Limb (tissue), 2 donors: ENCODE measurements at regions not wholly inside any gene's neighbourhood (a gene's known extent, or its start where the extent isn't known, plus 50 kb on each side); places are given as distances from the start of the nearest gene placed in this dataset.
A peak's percentile ranks its signal among the peaks of the same experiment; 100 is the strongest.
"Not testable (repeated sequence)": the region's sequence is repeated elsewhere in the genome, so short reads cannot be mapped to it uniquely, and the experiment has no call there.

ENCODE experiments used
- DNase-seq, 2 donors: peaks; one replicate each; pipeline ENCODE4 v3.0.0-alpha.2; 2016; ENCODE audit errors: extremely low spot score in 2 of 2

DNA sequence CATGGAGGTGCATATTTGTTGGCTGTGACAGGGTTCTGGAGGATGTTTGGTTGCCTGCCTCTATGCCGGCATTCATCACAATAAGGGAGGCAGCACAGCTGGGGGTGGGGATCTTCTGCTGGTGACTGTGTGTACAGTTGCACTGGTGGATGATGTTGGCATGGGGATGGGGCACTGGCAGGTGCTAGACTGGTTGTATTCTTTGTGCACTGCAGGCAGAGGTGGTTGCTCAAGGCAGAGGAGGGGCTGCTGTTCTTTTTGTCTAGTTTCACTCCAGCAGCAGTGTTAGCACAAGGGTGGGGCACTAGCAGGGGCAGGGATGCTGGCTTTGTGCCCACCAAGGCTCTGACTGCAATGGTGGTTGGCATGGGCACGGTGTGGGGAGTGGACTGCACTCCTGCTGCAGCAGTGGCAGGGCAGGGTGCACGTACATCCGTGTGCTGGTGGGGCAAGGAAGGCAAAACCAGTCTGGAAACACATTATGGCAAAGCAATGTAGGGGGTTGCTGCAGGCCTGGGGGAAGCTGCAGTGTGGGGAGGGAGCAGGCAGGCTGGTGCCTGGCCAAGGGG is 69.3 kb downstream of the ISOC1 start:
- no peak for DNase-seq

DNA sequence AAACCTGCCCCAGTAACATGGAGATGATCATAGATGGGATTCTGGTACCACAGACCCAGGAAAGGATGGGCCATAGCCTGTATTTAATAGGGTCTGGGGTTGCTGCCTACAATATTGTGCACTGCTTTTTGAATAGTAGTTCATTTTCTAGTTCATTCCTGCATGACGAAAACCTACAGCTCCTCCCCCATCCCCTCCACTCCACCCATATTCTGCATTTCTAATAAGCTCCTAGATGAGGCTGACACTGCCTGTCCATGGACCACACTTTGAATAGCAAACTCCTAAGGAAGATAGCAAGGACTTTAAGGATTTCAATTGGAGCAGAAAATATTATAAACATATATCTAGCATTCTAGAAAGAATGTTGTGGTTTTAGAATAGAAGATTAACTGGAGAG is 75.5 kb downstream of the ISOC1 start:
- DNase-seq = no peak

DNA sequence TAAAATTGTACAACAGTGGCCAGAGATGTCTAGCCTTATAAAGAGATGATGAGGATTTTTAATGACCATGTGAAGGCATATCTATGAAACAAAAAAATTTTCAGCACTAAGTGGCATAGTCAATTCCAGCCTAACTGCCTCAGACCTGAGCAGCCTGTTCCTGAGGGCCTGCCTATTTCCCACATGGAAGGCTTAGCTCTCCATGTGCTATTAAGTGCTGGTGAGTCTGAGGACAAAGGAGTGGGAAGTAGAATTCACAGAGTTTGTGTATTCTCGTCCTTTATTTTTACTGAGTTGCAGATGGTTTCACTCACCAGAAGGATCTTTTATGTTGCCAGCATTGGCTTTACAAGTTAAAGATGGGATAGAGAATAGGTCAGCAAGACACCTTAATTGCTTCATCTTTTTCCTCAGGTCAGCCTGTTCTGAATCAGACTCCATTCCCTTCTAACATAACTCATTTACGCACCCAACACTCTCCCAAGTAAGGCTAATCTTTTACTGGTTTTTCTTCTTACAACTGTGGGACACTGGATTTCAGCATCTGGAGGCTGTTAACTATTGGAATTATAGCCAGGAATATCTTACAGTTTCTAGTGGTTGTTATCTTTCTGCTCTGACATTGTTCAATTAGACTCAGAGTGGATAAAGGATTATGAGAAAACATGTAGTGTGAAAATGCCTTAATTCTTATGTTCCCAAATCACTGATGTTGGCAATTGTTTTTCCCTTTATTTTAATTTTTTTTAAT is 76.8 kb downstream of the ISOC1 start:
- peak in 1 of 2 donors; percentile 32 for DNase-seq

DNA sequence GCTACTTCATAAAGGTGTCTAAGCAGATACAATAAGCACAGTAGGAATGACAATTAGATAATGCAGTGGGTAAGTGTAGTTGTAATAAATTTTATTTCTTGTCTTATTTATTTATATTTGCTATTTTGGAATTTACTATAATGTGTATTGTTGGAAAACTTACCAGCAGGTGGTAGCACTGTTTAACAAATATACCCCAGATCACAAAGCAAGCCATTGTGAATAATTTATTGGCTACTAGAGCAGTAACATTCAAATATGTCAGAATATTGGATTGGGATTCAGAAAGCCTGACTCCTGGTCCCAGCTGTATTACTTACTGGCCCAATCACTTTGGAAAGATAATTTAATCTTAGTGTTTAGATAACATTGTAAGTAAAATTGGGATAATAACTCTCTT is 78.0 kb downstream of the ISOC1 start:
- DNase-seq = peak in 1 of 2 donors; percentile 42

DNA sequence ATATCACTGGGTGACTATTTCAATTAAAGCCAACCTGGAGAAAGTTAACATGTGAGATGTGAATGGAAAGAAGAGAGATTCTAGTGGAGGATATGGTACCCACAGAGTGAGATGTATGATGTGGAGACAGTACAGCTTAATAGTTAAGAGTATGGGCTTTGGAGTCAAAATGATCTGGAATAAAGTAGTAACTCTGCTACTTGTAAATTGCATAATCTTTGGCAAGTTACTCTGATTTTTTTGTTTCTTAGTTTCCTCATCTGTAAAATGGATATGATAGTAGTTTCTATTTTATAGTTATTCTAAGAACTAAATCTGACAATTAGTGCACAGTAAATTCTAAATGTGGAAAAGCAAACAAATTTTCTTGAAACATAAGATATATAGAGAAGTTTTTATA is 79.2 kb downstream of the ISOC1 start:
- DNase-seq = no peak

DNA sequence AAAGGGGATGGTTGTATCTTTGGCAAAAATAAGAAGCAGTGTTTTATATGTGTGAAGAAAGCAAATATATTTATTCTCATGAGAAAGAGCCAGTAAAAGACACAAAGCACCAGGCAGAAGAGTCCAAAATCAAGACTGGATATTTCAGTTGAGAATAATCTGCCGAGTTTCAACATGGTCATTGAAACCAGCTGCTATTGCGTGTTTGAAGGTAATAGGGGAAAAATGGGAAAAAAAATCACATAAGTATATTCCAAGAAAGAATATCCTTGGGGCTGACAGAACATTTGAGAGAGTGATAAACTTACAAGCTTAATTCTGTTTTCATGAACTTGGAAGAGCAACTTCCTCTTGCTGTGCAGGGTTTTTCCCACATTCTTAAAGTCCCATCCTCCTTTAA is 79.9 kb downstream of the ISOC1 start:
- peak in 1 of 2 donors; percentile 48 for DNase-seq

DNA sequence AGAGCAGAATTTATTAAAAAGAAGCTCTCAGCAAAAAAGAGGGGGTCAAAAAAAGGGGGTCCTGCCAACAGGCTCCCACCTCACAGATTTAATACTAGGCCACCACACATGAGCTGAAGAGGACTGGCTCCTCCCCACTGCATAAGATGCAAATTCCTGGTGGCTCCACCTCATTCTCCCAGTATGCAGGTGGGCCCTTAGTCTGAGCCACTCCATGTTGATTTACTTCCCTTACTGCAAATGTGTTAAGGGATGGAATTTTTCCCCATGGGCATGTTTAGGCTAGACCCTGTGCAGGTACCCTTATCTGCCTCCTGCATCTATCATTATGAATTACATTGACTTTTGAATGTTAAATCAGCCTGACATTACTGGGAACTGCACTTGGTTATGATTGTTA is 82.9 kb downstream of the ISOC1 start:
- DNase-seq = no peak

DNA sequence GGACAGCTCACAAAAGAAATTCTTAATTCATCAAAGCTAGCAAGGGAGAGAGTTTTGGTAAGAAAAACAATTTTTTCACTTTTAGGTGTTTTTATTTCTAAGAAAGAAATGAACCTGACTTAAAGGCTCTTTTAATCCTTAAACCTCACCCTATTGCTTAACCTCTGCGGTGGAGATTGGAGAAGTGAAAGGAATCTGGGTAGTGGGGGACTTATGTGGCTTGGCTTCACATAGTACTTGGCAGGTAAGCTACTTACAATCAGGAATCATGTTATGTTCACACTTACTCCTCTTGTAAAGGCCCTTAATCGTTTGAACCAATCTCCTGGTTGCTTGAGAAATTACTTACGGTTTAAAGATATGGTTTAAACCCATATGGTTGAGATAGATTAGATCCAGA is 104.8 kb downstream of the ISOC1 start:
- no peak for DNase-seq

DNA sequence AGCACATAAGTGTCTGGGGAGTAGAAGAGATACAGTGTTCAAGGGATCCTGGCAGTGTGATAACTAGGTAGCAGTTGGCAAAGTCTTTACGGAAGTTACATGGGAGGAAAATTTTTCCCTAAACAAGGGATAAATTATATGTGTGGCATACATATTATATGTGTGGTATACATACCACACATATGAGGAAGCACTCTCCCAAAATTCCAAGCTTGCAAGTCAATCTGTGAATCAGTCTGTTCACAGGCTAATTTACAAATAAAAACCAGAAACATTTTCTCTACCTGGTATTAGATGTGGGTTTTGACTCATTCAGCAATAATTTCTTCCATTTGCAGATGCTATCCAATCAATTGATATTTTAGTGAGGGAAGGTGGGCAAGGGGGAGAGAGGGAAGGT is 110.0 kb downstream of the ISOC1 start:
- no peak for DNase-seq

DNA sequence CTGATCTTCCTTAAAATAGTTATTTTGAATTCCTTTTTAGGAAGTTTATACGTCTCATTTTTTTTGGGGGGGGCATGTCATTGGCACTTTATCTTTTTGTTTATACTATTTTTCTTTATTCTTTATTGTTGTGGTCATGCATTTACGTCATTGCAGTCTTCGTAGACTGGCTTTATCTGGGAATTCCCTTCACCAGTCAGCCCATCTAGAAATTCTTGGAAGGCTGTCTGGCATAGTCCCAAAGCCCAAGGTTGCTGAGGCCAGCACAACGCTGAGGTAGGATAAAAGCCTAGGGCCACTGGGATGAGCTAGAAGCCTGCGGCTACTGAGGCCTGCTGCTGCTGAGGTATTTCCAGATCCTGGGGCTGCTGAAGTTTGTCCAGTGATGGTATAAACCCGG is 121.5 kb downstream of the ISOC1 start:
- no peak for DNase-seq

DNA sequence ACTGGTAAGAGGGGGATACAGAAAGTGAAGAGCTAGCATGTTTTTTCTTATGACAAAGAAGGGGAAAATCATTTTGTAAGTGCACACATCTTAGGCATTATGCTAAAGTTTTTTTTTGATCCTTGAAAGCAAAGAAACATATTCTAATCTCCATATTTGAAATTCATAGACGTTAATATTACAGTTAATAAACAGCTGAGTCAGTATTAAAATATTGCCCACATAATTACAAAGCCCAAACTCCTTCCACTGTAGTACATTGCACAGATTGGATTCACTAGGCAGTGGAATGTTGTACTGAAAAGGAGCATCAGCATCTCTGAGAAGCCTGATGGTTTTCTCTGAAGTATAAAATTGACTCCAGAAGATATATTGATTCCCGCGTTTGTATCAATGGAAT is 122.6 kb downstream of the ISOC1 start:
- DNase-seq = no peak

DNA sequence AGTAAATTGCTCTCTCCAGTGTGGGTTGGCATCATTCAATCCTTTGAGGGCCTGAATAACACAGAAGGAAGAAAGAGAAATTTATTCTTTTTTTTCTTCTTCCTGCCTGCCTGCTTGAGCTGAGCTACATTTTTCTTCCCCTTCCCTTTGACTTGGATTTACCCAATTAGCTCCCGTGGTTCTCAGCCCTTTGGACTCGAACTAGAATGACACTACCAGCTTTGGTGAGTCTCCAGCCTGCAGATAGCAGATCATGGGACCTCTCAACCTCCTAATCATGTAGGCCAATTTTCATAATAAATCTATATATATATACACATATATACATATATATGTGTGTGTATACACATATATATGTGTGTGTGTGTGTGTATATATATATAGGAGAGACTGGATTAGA is 128.6 kb downstream of the ISOC1 start:
- DNase-seq = no peak

DNA sequence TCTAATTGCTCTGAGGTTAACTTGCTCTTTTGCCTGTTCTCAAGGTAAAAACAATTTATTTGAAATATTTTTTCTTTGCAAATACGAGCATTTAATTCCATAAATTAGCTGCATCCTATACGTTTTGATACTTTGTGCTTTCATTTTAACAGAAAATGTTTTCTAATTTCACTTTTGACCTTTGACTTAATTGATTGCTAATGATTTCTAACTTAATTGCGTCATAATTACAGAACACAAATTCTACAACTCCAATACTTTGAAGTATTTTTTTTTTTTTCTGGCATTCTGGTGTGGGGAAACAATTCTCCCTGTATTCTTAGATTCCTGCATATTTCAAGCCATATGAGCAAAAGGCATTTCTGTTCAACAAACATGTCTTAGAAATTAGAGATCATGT is 134.0 kb downstream of the ISOC1 start:
- no peak for DNase-seq

DNA sequence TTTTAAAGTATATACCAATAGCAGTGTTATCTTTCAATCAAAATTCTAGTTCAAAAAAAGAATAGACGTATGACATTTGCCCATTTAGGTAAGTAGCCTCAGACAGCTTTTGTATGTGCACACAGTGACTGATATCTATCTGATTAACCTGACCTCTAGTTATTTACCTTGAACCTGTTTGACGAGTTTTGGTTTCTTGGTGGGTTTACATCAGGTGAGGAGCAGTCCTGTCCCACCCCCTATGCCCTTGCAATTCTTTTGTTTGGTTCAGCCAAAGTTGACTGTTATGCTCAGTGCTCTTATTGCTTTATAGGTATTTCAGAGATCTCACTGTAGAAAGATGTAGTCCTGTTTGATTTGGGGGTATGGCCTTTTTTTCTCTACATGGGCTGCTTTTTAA is 147.2 kb downstream of the ISOC1 start:
- DNase-seq = no peak

DNA sequence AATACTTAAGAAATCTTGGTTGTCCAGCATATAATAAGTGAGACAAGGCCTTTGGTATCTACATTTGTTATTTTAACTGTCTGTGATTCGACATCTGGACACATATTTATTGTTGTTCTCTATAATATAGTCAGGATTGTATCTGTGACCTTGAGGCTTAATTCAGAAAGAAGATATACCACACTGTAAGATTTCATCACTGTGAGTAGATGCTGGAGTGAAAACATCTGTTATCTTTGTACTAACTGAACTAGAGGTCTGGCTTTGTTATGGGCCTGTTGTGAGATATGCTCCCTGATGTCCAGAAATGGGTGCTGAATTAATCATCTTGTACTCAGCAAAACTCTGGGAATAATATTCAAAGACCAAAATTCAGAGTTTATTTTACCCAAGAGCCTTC is 148.5 kb downstream of the ISOC1 start:
- no peak for DNase-seq

DNA sequence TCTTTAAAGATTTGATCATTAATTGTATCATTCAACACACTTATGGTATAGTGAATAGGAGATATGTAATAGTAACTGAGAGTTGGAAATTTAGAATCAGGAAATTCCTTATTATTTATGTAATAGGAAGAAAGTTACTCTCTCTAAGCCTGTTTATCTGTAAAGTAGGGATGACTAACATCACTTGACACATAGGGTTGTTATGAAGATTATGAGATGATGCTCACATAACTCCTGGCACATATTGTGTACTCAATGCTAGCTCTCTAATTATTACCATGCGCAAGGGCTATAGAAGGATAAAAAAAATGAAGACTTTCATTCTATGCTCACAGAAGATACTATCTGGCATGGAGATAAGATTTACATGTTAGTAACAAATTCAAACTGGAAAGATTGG is 149.9 kb downstream of the ISOC1 start:
- no peak for DNase-seq

DNA sequence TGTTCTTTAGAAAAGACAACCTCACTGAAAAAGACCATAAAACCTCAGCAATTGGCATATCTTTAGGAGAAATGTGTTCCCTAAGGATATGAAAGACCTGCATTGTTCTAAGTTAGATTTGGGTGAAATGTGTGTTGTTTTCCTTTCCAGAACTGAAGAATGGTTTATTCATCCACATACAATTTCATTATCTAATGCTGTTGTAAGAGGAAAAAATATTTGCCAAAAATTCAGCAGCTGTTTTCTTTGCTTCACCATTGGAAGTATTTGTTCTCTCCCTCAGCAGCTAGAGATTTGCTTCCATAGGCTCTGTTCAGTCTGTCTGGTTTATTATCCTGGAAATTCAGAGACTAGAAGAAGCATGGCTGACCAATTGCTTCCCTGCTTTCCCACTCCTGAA is 150.9 kb downstream of the ISOC1 start:
- DNase-seq = peak in 1 of 2 donors; percentile 22

DNA sequence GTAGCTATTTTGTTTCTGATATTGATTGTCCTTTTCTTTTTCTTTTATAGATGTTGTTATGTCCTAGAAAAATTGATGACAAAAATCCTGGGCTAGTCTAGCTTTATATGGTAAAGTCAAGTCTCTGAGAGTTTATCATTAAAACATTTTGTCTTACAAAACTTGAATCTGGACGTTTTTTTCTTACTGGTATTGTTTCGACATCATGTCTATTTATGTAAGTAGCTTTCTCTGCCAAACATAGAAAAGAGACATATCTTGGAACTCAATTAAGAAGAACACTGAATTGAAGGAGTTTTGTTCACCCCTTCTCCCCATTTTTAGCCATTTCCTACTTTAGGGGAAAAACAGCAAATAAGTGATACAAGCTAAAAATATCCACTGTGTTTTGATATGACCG is 151.5 kb downstream of the ISOC1 start:
- DNase-seq = no peak

DNA sequence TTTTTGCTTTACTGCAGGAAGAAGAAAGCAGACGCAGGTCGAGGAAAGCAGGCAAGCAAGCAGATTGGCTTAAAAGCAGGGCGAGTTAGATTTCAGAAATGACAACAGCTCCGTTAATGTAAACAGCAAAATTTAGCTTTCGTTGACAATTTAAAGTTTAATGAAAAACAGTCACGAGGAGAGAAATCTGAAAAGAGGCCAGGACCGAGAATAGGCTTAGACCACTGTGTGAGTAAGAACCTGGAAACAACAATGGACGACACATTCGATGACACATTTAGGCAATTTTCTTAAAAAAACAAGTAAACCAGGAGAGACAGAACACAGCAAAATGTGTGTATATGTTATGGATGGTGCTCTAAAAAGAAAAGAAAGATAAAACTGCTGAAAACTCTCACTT is 155.3 kb downstream of the ISOC1 start:
- DNase-seq = no peak

DNA sequence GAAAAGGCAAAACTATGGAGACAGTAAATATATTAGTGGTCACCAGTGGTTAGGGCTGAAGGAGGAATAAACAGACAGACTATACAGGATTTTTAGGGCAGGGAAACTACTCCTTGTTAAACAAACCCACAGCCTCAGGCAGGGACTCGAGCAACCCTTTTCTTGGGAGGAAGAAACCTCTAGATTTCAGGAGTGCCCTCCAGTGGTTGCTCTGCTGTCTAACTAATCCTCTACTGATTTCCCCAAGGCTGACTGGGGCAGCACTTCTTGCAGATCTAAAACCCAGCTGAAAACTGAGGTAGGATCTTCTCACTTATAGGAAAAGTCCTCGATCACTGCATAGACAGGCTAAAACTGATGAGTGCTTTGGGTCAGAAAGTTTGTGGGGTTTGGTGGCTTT is 176.8 kb downstream of the ISOC1 start:
- DNase-seq = no peak

DNA sequence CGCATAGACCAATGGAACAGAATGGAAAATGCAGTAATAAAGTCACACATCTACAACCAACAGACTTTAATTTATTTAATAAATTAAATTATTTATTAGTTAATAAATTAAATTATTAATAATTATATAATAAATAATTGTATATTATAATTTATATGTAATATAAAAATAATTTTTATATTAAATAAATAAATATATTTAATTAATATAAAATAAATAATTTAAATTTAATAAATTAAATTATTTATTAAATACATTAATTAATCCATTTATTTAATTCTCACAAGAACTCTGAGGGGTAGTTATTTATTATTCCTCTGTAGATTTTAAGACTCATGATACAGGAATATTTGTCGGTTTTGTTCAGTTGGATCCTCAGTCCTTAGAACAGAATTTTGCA is 176.1 kb upstream of the ADAMTS19 start:
- no peak for DNase-seq

DNA sequence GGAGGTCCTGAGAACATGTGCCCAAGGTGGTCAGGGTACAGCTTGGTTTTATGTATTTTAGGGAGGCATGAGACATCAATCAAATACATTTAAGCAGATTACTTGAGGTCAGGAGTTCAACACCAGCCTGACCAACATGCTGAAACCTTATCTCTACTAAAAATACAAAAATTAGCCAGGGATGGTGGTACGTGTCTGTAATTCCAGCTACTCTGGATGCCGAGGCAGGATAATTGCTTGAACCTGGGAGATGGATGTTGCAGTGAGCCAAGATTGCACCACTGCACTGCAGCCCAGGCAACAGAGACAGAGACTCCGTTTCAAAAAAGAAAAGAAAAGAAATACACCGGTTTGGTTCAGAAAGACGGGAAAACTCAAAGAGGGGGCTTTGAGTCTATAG is 165.9 kb upstream of the ADAMTS19 start:
- not testable (repeated sequence) for DNase-seq

DNA sequence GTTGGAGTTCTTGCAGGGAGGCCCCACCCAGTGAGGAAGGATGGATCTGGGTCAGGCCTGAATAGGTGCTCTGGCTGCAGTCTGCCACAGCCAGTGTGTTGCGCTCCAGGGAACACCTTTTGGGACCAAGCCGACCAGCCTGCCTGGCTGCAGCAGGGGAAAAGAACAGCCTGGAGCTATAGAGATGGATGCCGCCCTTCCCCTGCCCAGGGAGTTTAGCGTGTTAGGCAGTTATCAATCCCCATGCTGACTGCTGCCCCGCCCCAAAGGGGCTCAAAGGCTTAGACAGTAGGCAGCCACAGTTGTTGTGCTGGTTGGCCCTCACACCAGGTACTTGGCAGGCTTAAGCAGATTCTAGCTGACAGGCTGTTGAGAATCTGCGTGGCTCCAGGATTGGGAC is 153.4 kb upstream of the ADAMTS19 start:
- no peak for DNase-seq

DNA sequence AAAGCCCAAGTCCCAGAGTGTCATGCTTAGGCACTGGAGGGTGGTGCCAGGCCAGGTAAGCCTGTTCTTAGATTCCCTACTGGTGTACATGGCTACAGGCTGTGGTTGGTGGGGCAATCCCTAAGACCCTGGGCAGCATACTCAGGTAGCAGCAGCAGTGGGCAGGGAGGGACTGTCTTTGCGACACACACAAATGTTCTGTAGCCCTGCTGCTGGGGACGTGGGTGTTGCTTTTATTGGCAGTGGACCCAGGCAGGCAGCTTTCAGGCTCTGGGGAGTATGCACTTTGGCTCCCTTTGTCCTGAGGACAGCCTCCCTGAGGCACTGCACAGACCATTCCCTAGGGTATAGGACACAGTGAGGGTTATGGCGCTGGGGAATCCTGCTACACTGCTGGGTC is 137.1 kb upstream of the ADAMTS19 start:
- no peak for DNase-seq
